ENCODE measurements at regions not wholly inside any gene's neighbourhood (a gene's known extent, or its start where the extent isn't known, plus 50 kb on each side); places are given as distances from the start of the nearest gene placed in this dataset.

DNA sequence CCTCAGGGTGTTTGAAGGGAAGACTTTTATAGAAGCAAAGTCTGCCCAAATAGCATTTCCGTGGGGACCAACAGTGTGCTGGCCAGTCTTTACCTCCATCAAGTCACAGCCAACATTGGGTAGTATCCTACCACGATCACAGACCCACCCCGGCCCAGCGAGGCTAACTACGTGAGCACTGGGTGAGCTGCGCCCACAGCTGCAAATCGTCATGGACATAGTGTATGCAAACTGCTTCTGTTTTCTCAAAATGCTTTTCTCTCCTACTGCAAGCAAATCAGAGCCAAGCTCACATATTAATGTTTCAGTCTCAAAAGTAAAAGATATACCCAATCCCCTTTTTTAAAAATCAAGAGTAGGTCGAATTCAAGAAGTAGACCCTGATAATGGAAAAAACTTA lies 592.8 kb upstream of the CDH4 start:
- Histone ChIP-seq H3K4me3 (ENCODE audit: low read depth in 2 of 2, low read length in 2 of 2) (no peak overlapping the region), H3K36me3 (ENCODE audit: control insufficient read depth, insufficient read depth, low read length) (no peaks in the 10 kb centered on the region), H3K4me1 (ENCODE audit: control insufficient read depth, insufficient read depth, low read length) (no peaks in the 10 kb centered on the region), H3K27me3 (ENCODE audit: control insufficient read depth, insufficient read depth, low read length) (no peaks in the 10 kb centered on the region; the same call in 1 of the 2 replicates), H3K9me3 (ENCODE audit: control insufficient read depth, insufficient read depth, low read depth, low read length) (no peaks in the 10 kb centered on the region), H3K27ac (ENCODE audit: low read length) (no peak overlapping the region)
- BruUV-seq (replicated peaks), result no TSS peak
- in situ Hi-C loops (cut with HindIII; ENCODE audit: low pct_unique_long_range_greater_than_20kb, low sequenced_read_pairs) (no loop called here), intact Hi-C loops (cut with micrococcal nuclease; ENCODE audit: unreplicated experiment) (no loop called here)
- DNase-seq (ENCODE audit: low read depth, low spot score) (no peak), ATAC-seq (no peak)
- POLR2A ChIA-PET, result no interaction called here
- TF ChIP-seq, protein P1, sequence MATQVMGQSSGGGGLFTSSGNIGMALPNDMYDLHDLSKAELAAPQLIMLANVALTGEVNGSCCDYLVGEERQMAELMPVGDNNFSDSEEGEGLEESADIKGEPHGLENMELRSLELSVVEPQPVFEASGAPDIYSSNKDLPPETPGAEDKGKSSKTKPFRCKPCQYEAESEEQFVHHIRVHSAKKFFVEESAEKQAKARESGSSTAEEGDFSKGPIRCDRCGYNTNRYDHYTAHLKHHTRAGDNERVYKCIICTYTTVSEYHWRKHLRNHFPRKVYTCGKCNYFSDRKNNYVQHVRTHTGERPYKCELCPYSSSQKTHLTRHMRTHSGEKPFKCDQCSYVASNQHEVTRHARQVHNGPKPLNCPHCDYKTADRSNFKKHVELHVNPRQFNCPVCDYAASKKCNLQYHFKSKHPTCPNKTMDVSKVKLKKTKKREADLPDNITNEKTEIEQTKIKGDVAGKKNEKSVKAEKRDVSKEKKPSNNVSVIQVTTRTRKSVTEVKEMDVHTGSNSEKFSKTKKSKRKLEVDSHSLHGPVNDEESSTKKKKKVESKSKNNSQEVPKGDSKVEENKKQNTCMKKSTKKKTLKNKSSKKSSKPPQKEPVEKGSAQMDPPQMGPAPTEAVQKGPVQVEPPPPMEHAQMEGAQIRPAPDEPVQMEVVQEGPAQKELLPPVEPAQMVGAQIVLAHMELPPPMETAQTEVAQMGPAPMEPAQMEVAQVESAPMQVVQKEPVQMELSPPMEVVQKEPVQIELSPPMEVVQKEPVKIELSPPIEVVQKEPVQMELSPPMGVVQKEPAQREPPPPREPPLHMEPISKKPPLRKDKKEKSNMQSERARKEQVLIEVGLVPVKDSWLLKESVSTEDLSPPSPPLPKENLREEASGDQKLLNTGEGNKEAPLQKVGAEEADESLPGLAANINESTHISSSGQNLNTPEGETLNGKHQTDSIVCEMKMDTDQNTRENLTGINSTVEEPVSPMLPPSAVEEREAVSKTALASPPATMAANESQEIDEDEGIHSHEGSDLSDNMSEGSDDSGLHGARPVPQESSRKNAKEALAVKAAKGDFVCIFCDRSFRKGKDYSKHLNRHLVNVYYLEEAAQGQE (IDR thresholded peaks at IDR 0.05; ENCODE audit: insufficient read depth in 1 of 2, low read depth in 2 of 2, low read length in 1 of 2), result no peak
- TF ChIP-seq, protein P2, sequence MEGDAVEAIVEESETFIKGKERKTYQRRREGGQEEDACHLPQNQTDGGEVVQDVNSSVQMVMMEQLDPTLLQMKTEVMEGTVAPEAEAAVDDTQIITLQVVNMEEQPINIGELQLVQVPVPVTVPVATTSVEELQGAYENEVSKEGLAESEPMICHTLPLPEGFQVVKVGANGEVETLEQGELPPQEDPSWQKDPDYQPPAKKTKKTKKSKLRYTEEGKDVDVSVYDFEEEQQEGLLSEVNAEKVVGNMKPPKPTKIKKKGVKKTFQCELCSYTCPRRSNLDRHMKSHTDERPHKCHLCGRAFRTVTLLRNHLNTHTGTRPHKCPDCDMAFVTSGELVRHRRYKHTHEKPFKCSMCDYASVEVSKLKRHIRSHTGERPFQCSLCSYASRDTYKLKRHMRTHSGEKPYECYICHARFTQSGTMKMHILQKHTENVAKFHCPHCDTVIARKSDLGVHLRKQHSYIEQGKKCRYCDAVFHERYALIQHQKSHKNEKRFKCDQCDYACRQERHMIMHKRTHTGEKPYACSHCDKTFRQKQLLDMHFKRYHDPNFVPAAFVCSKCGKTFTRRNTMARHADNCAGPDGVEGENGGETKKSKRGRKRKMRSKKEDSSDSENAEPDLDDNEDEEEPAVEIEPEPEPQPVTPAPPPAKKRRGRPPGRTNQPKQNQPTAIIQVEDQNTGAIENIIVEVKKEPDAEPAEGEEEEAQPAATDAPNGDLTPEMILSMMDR (IDR thresholded peaks at IDR 0.05), result no peak
- TF ChIP-seq POLR2AphosphoS5 (IDR thresholded peaks at IDR 0.05; ENCODE audit: low read depth, low read length), result no peak
- no peak for TF ChIP-seq TCF7L2 (IDR thresholded peaks at IDR 0.05; ENCODE audit: low read depth, low read length)
- TF ChIP-seq SIN3A (IDR thresholded peaks at IDR 0.05; ENCODE audit: borderline replicate concordance, insufficient read depth, low read depth, low read length), result no peak
- CTCF ChIA-PET, result no interaction called here

DNA sequence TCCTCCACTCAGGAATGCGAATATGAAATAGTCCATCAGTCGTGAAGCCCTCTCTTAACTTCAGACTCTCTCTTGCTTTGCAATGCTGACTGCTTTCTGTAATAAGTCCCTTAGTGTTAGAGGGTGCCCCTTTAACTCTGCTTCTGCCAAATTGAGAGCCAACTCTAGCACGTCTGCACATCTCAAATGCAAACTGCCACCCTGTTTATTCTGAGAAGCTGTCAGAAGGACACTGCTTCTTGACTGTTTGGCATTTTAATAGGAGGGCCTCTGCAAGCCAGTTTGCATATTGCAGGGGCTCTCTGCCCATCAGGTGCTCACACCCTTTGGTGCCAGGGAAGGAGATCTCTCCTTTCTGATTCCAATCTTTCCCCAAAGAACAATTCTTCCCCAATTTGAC lies 589.8 kb upstream of the CDH4 start:
- Histone ChIP-seq H3K4me3 (ENCODE audit: low read depth in 2 of 2, low read length in 2 of 2) (no peak overlapping the region), H3K36me3 (ENCODE audit: control insufficient read depth, insufficient read depth, low read length) (no peaks in the 10 kb centered on the region), H3K9me3 (ENCODE audit: control insufficient read depth, insufficient read depth, low read depth, low read length) (no peaks in the 10 kb centered on the region), H3K27me3 (ENCODE audit: control insufficient read depth, insufficient read depth, low read length) (no peaks in the 10 kb centered on the region; the same call in 1 of the 2 replicates), H3K4me1 (ENCODE audit: control insufficient read depth, insufficient read depth, low read length) (no peaks in the 10 kb centered on the region), H3K27ac (ENCODE audit: low read length) (no peak overlapping the region)
- ATAC-seq, result no peak
- POLR2A ChIA-PET, result no interaction called here
- CTCF ChIA-PET, result no interaction called here
- intact Hi-C loops (cut with micrococcal nuclease; ENCODE audit: unreplicated experiment), result no loop called here
- no TSS peak for BruUV-seq (replicated peaks)
- in situ Hi-C loops (cut with HindIII; ENCODE audit: low pct_unique_long_range_greater_than_20kb, low sequenced_read_pairs), result no loop called here
- DNase-seq (ENCODE audit: low read depth, low spot score), result no peak
- TF ChIP-seq, protein P2 (IDR thresholded peaks at IDR 0.05), result no peak
- TF ChIP-seq TCF7L2 (IDR thresholded peaks at IDR 0.05; ENCODE audit: low read depth, low read length) (no peak), SIN3A (IDR thresholded peaks at IDR 0.05; ENCODE audit: borderline replicate concordance, insufficient read depth, low read depth, low read length) (no peak), POLR2AphosphoS5 (IDR thresholded peaks at IDR 0.05; ENCODE audit: low read depth, low read length) (no peak)
- TF ChIP-seq, protein P1 (IDR thresholded peaks at IDR 0.05; ENCODE audit: insufficient read depth in 1 of 2, low read depth in 2 of 2, low read length in 1 of 2), result no peak

Measured in Panc1 (cell line).